Loucy (cell line): ENCODE measurements at regions not wholly inside any gene's neighbourhood (a gene's known extent, or its start where the extent isn't known, plus 50 kb on each side); places are given as distances from the start of the nearest gene placed in this dataset.

ENCODE experiments used
- H2AFZ ChIP-seq: fragments of 200-600 bp; sonication (generic); 2 replicates; pipeline ENCODE4 v1.6.0; 2016; ENCODE audit warnings: antibody characterized with exemption, mild to moderate bottlenecking, low read length, moderate library complexity
- H3F3A ChIP-seq: fragments of 200-600 bp; 2 replicates; pipeline ENCODE4 v1.6.0; 2016; ENCODE audit warnings: antibody characterized with exemption, low read depth, mild to moderate bottlenecking
- H3K27me3 ChIP-seq: fragments of 200-600 bp; sonication (generic); 2 replicates; pipeline ENCODE4 v1.6.1; 2014; ENCODE audit warnings: low read length, mild to moderate bottlenecking; ENCODE audit not compliant: insufficient read depth, poor library complexity, severe bottlenecking
- H3K36me3 ChIP-seq: fragments of 200-600 bp; sonication (generic); 2 replicates; pipeline ENCODE4 v1.6.1; 2016; ENCODE audit warnings: low read length; ENCODE audit not compliant: insufficient read depth
- H3K4me1 ChIP-seq: fragments of 200-600 bp; sonication (generic); 2 replicates; pipeline ENCODE4 v1.5.1; 2014; ENCODE audit warnings: low read length, mild to moderate bottlenecking; ENCODE audit not compliant: insufficient read depth, poor library complexity, severe bottlenecking
- H3K4me2 ChIP-seq: fragments of 200-600 bp; sonication (generic); 2 replicates; pipeline ENCODE4 v1.6.0; 2014; ENCODE audit warnings: antibody characterized with exemption, low read length, low read depth, mild to moderate bottlenecking; ENCODE audit not compliant: poor library complexity, severe bottlenecking
- H3K4me3 ChIP-seq: fragments of 200-600 bp; sonication (generic); 2 replicates; pipeline ENCODE4 v1.5.1; 2014; ENCODE audit warnings: low read length, mild to moderate bottlenecking, mixed read lengths; ENCODE audit not compliant: poor library complexity, severe bottlenecking
- H3K79me2 ChIP-seq: fragments of 200-600 bp; sonication (generic); 2 replicates; pipeline ENCODE4 v1.6.1; 2014; ENCODE audit warnings: low read length; ENCODE audit not compliant: insufficient read depth
- H3K9ac ChIP-seq: fragments of 200-600 bp; sonication (generic); 2 replicates; pipeline ENCODE4 v1.6.0; 2014; ENCODE audit warnings: mild to moderate bottlenecking, low read depth, low read length, moderate library complexity; ENCODE audit not compliant: poor library complexity, severe bottlenecking
- H3K9me2 ChIP-seq: fragments of 200-600 bp; sonication (generic); replicated peaks from 2 replicates; pipeline ENCODE4 v1.6.1; 2016; ENCODE audit warnings: low read depth, low read length, mixed read lengths
- H3K9me3 ChIP-seq: fragments of 200-600 bp; sonication (generic); 2 replicates; pipeline ENCODE4 v1.6.1; 2014; ENCODE audit warnings: mild to moderate bottlenecking, antibody characterized with exemption, low read length, low read depth; ENCODE audit not compliant: insufficient read depth
- H4K20me1 ChIP-seq: fragments of 200-600 bp; sonication (generic); 2 replicates; pipeline ENCODE4 v1.6.0; 2014; ENCODE audit warnings: antibody characterized with exemption, low read length, mild to moderate bottlenecking; ENCODE audit not compliant: insufficient read depth, poor library complexity, severe bottlenecking
- EZH2phosphoT487 ChIP-seq: fragments of 200-600 bp; IDR thresholded peaks from 2 replicates; pipeline ENCODE4 v1.6.1; 2018; ENCODE audit warnings: antibody characterized with exemption, mild to moderate bottlenecking, moderate library complexity, borderline replicate concordance
- TF ChIP-seq, protein P1 (sequence below): fragments of 200-600 bp; sonication (generic); conservative IDR thresholded peaks from 2 replicates; pipeline ENCODE4 v1.5.1; 2014; ENCODE audit warnings: mild to moderate bottlenecking, antibody characterized with exemption, low read length

DNA sequence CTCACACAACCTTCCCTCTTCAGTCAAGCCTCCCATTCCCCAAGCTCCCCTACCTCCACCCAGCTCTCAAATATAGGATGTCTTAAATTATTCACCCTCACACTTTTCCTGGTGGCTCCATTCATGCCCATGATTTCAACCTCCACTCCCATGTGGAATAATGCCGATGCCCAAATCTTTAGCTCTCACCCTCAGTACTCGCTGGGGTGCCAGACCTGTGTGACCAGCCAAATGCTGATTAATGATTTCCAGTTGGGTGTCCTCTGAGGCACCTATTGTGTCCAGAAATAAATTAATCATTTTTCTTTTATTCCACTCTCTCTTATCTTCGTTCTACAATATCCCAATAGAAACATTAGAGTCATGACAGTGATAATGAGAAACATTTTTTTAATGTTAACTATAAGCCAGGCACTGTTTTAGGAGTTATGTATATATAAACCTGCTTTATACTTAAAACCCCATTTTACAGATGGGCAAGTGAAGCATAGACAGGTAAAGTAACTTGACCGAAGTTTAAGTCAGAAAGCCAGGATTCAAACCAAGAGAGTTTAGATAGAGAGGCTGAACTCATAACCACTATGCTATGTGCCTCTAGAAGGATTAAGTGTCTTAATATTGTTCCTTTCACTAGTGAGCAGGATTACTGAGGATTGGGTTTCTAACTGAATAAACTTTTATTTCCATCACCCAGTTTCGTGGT is 209.7 kb downstream of the DUSP10 start:
- Histone ChIP-seq H4K20me1 (no peaks in the 10 kb centered on the region), H3K36me3 (no peaks in the 10 kb centered on the region), H3F3A (no peaks in the 10 kb centered on the region), H3K4me1 (peaks cover 7% of the 10 kb centered on the region), H3K9me3 (no peaks in the 10 kb centered on the region), H3K4me3 (no peak overlapping the region), H2AFZ (no peak overlapping the region), H3K79me2 (no peaks in the 10 kb centered on the region), H3K4me2 (no peak overlapping the region), H3K27me3 (peaks cover 7% of the 10 kb centered on the region), H3K9ac (no peak overlapping the region), H3K9me2 (no peaks in the 10 kb centered on the region)
- TF ChIP-seq, protein P1, sequence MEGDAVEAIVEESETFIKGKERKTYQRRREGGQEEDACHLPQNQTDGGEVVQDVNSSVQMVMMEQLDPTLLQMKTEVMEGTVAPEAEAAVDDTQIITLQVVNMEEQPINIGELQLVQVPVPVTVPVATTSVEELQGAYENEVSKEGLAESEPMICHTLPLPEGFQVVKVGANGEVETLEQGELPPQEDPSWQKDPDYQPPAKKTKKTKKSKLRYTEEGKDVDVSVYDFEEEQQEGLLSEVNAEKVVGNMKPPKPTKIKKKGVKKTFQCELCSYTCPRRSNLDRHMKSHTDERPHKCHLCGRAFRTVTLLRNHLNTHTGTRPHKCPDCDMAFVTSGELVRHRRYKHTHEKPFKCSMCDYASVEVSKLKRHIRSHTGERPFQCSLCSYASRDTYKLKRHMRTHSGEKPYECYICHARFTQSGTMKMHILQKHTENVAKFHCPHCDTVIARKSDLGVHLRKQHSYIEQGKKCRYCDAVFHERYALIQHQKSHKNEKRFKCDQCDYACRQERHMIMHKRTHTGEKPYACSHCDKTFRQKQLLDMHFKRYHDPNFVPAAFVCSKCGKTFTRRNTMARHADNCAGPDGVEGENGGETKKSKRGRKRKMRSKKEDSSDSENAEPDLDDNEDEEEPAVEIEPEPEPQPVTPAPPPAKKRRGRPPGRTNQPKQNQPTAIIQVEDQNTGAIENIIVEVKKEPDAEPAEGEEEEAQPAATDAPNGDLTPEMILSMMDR: no peak
- TF ChIP-seq EZH2phosphoT487: no peak

- no peak overlapping the region for H3K4me2 ChIP-seq
- no peaks in the 10 kb centered on the region for H3K27me3 ChIP-seq
- H3K9ac ChIP-seq: no peak overlapping the region
- no peak overlapping the region for H3K4me3 ChIP-seq
- H2AFZ ChIP-seq: no peak overlapping the region
- no peaks in the 10 kb centered on the region for H3F3A ChIP-seq
- no peaks in the 10 kb centered on the region for H3K36me3 ChIP-seq
- peaks cover 7% of the 10 kb centered on the region for H3K4me1 ChIP-seq
- TF ChIP-seq EZH2phosphoT487: no peak
- TF ChIP-seq, protein P1: no peak
- no peaks in the 10 kb centered on the region for H3K79me2 ChIP-seq
- H3K9me3 ChIP-seq: no peaks in the 10 kb centered on the region
- no peaks in the 10 kb centered on the region for H4K20me1 ChIP-seq
- no peaks in the 10 kb centered on the region for H3K9me2 ChIP-seq
Observed at GRCh38 chr1:221541296-221541695, 200.6 kb downstream of the DUSP10 start.

- Histone ChIP-seq H2AFZ (peak overlapping the region; percentile 58), H3K36me3 (no peaks in the 10 kb centered on the region), H3K79me2 (no peaks in the 10 kb centered on the region), H3F3A (no peaks in the 10 kb centered on the region), H3K9ac (peak overlapping the region; percentile 22), H4K20me1 (no peaks in the 10 kb centered on the region), H3K9me2 (no peaks in the 10 kb centered on the region), H3K4me3 (no peak overlapping the region), H3K9me3 (no peaks in the 10 kb centered on the region), H3K4me1 (peaks cover 7% of the 10 kb centered on the region), H3K27me3 (no peaks in the 10 kb centered on the region), H3K4me2 (no peak overlapping the region)
- TF ChIP-seq, protein P1: peak; percentile 89
- no peak for TF ChIP-seq EZH2phosphoT487
Observed at GRCh38 chr1:221543529-221544120, 198.3 kb downstream of the DUSP10 start.
